ENCODE measurements at regions not wholly inside any gene's neighbourhood (a gene's known extent, or its start where the extent isn't known, plus 50 kb on each side); places are given as distances from the start of the nearest gene placed in this dataset.

- no peak for TF ChIP-seq SIN3A (IDR thresholded peaks at IDR 0.05; ENCODE audit: low read depth, low read length)
- no peak for TF ChIP-seq POLR2AphosphoS5 (IDR thresholded peaks at IDR 0.05; ENCODE audit: low read length)
- no peak for TF ChIP-seq CHD1 (IDR thresholded peaks at IDR 0.05; ENCODE audit: low read depth, low read length)
These were observed 581.9 kb upstream of the PITX2 start for GRCh38 chr4:111204797-111205196.
